SK-N-MC (cell line): ENCODE measurements at regions not wholly inside any gene's neighbourhood (a gene's known extent, or its start where the extent isn't known, plus 50 kb on each side); places are given as distances from the start of the nearest gene placed in this dataset.

ENCODE experiments used
- DNase-seq: peaks from one replicate; pipeline ENCODE4 v3.0.0-alpha.2; 2011; ENCODE audit warnings: low read depth, low spot score
- H3K27ac ChIP-seq: fragments of 200-600 bp; sonication (generic); 2 replicates; pipeline ENCODE4 v1.5.1; 2016; ENCODE audit warnings: mixed run types
- H3K36me3 ChIP-seq: fragments of 200-600 bp; sonication (generic); 2 replicates; pipeline ENCODE4 v1.6.1; 2017; ENCODE audit warnings: antibody characterized with exemption, low read length, mixed read lengths; ENCODE audit not compliant: insufficient read depth
- H3K4me3 ChIP-seq: fragments of 200-600 bp; sonication (generic); 2 replicates; pipeline ENCODE4 v1.5.1; 2016
- H3K9ac ChIP-seq: fragments of 200-600 bp; sonication (generic); 2 replicates; pipeline ENCODE4 v1.8.0; 2017; ENCODE audit warnings: mixed run types, mixed read lengths; ENCODE audit not compliant: insufficient read length
- H3K9me3 ChIP-seq: fragments of 200-600 bp; sonication (generic); 2 replicates; pipeline ENCODE4 v1.6.1; 2017; ENCODE audit warnings: low read depth, mild to moderate bottlenecking, antibody characterized with exemption, low read length, moderate library complexity, mixed read lengths
- EZH2 ChIP-seq: fragments of 200-600 bp; sonication (generic); IDR thresholded peaks from one replicate; pipeline ENCODE4 v1.6.1; 2017; ENCODE audit warnings: antibody characterized with exemption
- FOXP2 ChIP-seq: optimal IDR thresholded peaks from 2 replicates; pipeline ENCODE3; 2011; ENCODE audit warnings: mild to moderate bottlenecking, moderate library complexity; ENCODE audit not compliant: insufficient read depth; ENCODE audit errors: extremely low read length, control extremely low read depth
- POLR2AphosphoS5 ChIP-seq: IDR thresholded peaks from 2 replicates; pipeline ENCODE4 v1.6.1; 2012; ENCODE audit warnings: mild to moderate bottlenecking, low read depth, low read length, borderline replicate concordance

DNA sequence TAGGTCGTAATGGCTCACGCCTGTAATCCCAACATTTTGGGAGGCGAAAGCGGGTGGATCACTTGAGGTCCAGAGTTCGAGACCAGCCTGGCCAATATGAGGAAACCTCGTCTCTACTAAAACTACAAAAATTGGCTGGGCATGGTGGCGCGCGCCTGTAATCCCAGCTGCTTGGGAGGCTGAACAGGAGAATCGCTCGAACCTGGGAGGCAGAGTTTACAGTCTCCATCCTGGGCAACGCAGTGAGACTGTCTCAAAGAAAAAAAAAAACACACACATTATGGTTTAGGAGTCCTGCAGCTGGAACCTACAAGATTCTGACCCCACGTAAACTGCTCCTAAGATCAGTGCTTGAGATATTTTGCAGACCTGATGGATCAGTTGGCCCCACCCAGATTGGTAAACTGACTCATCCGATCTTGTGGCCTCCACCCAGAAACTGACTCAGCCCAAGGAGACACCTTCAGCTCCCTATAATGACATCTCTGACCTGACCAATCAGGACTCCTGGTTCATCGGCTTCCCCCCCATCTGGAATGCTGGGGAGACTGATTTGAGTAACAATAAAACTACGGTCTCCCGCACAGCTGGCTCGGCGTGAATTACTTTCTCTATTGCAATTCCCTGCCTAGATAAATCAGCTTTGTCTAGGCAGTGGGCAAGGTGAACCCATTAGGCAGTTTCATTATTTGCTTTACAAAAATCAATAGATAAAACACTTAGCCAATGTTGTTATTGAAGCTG, 96.2 kb upstream of the BTN3A2 start:
- Histone ChIP-seq H3K36me3 (no peaks in the 10 kb centered on the region), H3K9ac (no peak overlapping the region), H3K9me3 (0 out of 2 replicates have a peak, but pooled peaks cover 5% of the 10 kb centered on the region), H3K27ac (peak overlapping the region; percentile 89; the same call in 1 of the 2 replicates), H3K4me3 (no peak overlapping the region)
- DNase-seq: no peak
- TF ChIP-seq POLR2AphosphoS5: no peak
- no peak for TF ChIP-seq FOXP2
- no peak for TF ChIP-seq EZH2

DNA sequence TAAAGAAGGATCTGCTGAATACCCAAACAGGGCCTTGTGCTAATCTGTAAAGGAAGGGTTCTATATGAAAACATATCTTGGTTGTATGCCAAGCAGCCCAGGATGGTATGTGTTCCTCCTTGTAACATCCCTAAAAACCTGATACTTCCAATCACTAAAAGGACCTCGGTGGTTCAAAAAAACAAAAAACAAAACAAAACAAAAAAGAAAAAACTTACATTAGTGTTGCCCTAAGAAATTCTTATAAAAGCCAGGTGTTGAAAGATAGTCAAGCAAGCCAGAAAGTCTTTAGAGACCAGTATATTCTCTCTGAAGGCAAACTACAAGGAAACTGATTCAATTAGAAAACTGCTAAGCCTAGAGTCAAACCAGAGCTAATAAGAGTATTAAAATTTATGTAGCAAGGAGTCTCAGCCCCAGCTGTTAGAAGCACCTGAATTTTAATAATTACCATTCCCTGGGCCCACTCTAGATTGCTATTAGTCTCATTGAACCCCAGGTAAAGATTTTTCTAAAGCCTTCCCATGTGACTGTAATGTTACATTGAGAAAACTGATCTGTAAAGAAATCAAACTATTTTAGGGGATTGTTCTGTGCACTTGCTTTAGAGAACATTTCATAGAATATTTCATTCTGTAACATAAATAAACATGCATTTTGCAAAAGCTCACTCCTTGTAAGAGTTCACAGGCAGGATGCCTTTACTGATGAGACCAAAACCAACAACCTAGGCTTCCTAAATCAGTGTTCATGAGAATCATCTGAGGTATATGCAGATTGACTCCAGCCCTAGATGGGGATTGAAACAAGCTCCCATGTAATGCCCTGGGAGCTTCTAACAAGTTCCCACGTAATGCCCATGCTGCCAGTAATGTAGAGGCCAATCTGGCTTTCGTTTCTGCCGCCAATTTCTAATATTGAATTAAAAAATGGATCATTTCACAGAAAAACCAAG, 95.2 kb upstream of the BTN3A2 start:
- Histone ChIP-seq H3K27ac (peak overlapping the region; percentile 89), H3K9me3 (0 out of 2 replicates have a peak, but pooled peaks cover 5% of the 10 kb centered on the region), H3K36me3 (no peaks in the 10 kb centered on the region), H3K4me3 (peak overlapping the region; percentile 81), H3K9ac (peak overlapping the region; percentile 84)
- no peak for DNase-seq
- no peak for TF ChIP-seq EZH2
- no peak for TF ChIP-seq POLR2AphosphoS5
- no peak for TF ChIP-seq FOXP2

DNA sequence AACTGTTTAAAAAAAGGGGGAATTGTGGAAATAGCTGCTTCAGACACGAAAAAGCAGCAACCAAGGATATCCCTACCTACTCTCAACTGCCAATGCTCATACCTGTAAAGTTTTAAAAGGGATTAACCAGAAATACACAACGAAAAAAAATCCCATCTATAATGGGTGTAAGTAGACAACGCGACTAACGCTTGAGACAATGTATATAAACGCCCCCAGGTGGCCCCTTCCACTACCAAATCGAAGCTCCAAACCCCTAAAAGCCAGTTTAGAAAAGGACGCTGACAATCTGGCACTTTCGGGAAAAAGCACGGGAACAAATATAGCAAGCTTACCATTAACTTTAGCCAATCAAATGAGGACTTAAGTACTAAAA, 94.5 kb upstream of the BTN3A2 start:
- DNase-seq: no peak
- H3K9ac ChIP-seq: peak overlapping the region; percentile 84
- peak overlapping the region; percentile 89 for H3K27ac ChIP-seq
- no peaks in the 10 kb centered on the region for H3K36me3 ChIP-seq
- TF ChIP-seq POLR2AphosphoS5 (0 out of 2 replicates have a peak, but pooled peaks have one; percentile 10), EZH2 (no peak)
- peak overlapping the region; percentile 81 for H3K4me3 ChIP-seq
- 0 out of 2 replicates have a peak, but pooled peaks cover 5% of the 10 kb centered on the region for H3K9me3 ChIP-seq

DNA sequence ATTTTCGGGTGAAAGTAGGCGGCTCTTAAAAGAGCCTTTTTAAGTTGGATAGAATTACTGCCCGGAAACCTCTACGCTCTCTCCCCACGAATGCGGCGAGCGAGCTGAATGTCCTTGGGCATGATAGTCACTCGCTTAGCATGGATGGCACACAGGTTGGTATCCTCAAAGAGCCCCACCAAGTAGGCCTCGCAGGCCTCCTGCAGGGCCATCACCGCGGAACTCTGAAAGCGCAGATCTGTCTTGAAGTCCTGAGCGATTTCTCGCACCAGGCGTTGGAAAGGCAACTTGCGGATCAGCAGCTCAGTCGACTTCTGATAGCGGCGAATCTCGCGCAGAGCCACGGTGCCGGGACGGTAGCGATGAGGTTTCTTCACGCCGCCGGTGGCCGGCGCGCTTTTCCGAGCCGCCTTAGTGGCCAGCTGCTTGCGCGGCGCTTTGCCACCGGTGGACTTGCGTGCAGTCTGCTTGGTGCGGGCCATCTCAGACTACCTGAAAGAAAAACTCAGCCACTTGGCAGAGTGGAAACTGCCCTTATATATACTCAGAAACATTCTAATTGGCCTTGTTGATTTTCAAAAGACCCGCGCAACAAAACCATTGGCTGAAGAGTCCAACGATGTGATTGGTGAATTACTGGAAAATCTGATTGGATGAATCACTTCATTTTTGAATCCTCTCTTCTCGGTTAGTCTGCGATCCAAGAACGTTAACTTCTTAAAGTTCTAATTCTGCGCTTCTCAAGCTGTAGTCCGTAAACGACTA, 93.9 kb upstream of the BTN3A2 start:
- H3K9me3 ChIP-seq: 0 out of 2 replicates have a peak, but pooled peaks cover 5% of the 10 kb centered on the region
- DNase-seq: no peak
- peak overlapping the region; percentile 81 for H3K4me3 ChIP-seq
- H3K9ac ChIP-seq: peak overlapping the region; percentile 84
- peak overlapping the region; percentile 89 for H3K27ac ChIP-seq
- H3K36me3 ChIP-seq: no peaks in the 10 kb centered on the region
- TF ChIP-seq POLR2AphosphoS5 (0 out of 2 replicates have a peak, but pooled peaks have one; percentile 9), FOXP2 (no peak), EZH2 (no peak)

DNA sequence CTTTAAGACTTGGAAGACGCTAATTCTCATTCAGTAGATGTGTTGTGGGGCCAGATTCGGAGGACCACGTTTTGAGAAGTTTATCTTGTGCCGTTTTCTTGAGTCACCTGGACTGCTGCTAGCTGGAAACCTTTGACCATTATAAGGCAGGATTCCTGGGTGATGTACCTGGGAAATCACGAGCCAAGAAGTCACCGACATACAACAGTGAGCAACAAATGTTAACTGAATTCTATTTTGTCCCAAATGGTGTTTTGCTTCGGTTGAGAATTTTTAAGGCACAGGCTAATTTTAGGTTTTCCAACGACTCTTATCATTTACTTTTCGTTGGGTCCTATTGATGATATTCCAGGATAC, 93.4 kb upstream of the BTN3A2 start:
- no peaks in the 10 kb centered on the region for H3K36me3 ChIP-seq
- peak overlapping the region; percentile 89 for H3K27ac ChIP-seq
- TF ChIP-seq POLR2AphosphoS5 (no peak), EZH2 (no peak), FOXP2 (no peak)
- 0 out of 2 replicates have a peak, but pooled peaks cover 5% of the 10 kb centered on the region for H3K9me3 ChIP-seq
- no peak overlapping the region for H3K4me3 ChIP-seq
- H3K9ac ChIP-seq: no peak overlapping the region
- no peak for DNase-seq

DNA sequence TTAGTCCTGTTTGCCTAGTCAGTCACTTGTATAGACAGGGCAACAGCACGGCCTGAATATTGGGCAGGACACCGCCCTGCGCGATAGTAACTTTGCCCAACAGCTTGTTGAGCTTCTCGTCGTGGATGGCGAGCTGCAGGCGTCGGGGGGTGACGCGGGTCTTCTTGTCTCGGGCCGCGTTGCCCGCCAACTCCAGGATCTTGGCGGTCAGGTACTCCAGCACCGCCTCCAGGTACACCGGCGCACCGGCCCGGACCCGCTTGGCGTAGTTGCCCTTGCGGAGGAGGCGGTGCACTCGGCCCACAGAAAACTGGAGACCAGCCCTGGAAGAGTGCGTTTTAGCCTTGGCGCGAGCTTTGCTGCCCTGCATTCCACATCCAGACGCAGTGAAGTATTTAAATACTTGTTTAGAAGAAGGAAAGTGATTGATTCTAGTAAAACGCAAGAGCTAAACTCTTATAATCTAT, 92.8 kb upstream of the BTN3A2 start:
- no peak overlapping the region for H3K9ac ChIP-seq
- 0 out of 2 replicates have a peak, but pooled peaks cover 5% of the 10 kb centered on the region for H3K9me3 ChIP-seq
- no peak overlapping the region for H3K4me3 ChIP-seq
- H3K36me3 ChIP-seq: no peaks in the 10 kb centered on the region
- no peak overlapping the region for H3K27ac ChIP-seq
- DNase-seq: no peak
- TF ChIP-seq EZH2: no peak
- TF ChIP-seq POLR2AphosphoS5: no peak
- no peak for TF ChIP-seq FOXP2

DNA sequence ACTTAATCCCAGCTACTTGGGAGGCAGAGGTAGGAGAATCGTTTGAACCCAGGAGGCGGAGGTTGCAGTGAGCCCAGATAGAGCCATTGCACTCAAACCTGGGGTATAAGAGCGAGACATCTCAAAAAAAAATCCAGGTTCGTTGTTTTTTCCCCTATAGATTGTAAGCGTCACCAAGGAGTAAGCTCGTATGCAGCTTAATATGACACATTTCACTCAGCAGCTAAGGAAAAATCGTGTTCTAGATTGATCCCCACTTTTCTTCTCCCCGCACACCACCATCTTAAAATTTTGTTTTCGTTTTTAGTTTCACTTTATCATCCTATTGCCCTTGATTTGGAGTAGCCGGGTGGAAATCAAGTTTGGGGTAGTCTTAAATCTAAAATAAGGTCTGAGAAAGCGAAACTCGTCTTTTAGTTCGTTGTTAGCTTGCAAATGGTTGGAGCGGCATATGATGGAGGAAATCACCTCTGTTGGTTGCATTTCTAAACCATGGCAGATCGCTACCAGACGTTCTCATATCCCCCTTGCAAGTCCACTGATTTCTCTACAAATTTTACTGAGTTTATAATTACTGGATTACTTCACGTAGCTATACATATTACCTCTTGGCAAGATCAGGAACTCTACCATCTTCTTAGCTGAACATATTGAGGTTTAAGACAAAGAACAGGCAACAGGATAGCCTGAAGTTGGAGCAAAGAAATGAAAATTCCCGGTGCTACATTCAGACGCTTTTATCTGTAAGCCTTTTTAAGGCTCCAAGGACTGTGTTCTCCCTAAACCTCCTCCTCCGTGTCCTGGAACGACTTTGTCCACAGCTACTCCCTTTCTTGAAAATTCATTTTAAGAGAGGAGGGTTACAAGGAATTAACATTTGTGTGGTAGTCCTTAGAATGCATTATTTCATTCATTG, 91.1 kb upstream of the BTN3A2 start:
- no peak overlapping the region for H3K27ac ChIP-seq
- 0 out of 2 replicates have a peak, but pooled peaks cover 5% of the 10 kb centered on the region for H3K9me3 ChIP-seq
- no peaks in the 10 kb centered on the region for H3K36me3 ChIP-seq
- no peak for TF ChIP-seq POLR2AphosphoS5
- no peak for TF ChIP-seq EZH2
- no peak for TF ChIP-seq FOXP2
- H3K4me3 ChIP-seq: no peak overlapping the region
- H3K9ac ChIP-seq: no peak overlapping the region
- DNase-seq: no peak
